GM18858 (cell line): ENCODE measurements at regions not wholly inside any gene's neighbourhood (a gene's known extent, or its start where the extent isn't known, plus 50 kb on each side); places are given as distances from the start of the nearest gene placed in this dataset.
"Not testable (repeated sequence)": the region's sequence is repeated elsewhere in the genome, so short reads cannot be mapped to it uniquely, and the experiment has no call there.

ENCODE experiments used
- ATAC-seq: cut with Tn5 transposase; IDR thresholded peaks from one replicate; pipeline ENCODE4 v1.9.1; 2021; ENCODE audit not compliant: unreplicated experiment

DNA sequence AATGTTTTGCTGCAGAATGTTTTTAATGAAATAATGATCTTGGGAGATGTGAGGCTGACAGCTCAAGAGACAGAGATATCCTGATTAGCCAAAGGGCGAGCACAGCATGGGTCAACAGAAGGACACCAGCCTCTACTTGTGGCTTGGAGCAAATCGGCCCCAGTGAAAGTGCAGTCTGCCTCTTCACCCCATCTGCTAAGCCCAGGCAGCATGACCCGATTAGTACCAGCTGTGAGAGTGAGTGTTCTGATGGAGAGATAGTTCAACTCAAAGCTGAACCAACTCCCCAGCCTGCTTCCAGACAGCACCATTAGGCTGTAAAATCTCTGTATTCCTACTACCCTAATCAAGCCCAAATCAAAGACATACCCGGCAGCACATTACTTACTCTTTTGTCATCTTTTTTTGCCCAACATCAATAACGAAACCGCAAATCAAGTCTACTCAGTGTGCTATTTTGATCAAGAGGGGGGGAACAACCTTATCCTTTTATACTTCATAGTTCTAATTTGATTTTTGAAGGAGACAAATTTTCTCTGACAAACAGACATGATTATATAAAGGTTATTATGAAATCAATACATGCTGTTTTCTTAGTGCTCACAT lies 514.1 kb upstream of the NRSN1 start:
- no peak for ATAC-seq

DNA sequence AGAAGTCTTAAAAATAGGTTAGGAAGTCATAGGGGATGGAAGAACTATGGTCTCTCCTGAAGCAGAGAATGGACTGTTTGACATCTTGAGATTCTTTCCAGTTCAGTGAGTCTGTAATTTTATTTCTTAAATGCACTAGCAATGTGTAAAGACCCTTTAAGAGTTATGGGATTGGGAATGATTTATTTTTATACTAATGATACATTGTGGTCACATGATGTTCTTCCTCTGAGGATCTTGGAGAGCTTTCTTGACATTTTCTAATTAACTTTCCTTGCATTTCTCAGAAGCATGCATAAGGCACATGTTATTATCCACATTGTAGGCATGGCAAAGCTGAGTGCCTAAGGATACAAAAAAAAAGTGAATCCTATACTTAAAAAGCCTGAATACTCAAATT lies 507.6 kb upstream of the NRSN1 start:
- ATAC-seq: no peak

DNA sequence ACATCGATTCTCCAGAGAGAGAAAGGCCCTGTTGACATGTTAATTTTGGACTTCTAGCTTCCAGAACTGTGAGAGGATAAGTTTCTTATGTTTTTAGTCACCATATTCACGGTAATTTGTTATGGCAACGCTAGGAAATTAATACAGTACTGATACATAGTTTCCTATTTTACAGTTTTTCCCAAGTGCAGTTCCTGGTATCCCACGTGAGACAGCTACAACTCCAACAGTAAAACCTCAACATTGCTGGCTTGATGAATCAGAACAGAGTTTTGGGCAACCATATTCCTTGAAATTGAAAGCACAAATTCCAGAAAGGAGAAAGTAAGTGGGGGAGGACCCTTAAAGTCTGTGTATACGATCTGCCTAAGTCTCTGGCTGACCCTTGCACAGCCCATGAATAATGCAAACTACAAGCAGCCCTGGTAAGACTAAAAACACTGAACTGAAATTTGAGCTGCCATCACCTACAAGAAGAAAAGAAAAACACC lies 505.1 kb upstream of the NRSN1 start:
- ATAC-seq: no peak

DNA sequence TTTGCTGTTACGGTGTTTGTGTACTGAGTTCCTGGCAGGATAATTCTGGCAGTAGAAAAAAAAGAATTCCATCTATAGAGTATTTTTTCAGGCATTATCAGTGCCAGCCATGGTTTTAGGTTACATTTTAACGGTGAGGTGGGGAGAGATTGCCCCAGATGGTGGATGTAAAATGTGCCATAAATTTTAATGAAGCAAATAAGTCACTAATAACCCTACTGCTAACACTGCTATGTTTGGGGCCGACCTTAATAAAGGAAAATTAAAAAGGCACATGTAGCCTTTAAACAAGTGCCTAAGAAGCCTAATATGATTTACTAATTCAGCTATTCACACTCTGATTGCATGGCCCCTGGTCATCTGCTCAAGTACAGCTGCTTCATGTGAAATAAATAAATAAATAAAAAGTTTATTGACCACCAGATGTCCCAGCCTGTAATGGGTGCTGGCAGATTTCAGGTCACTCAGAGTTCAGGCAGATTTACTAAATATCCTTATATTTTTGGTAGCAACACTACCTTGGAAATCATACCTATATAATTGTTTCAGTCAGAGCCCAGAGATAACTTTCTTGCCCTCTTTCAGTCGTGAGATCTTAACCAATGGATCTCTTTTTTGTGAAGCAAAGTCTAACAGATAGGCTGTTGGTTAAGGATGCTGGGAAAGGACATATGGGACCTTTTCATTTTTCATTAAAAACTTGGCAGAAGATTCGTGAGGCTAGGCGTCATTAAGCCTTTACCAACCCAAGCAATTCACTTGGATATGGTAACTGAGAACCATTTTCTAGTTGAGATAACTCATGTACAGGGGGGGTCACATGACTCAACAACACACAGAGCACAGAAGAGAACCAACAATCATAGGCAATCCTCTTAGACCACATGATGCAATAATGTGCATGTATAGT lies 495.0 kb upstream of the NRSN1 start:
- no peak for ATAC-seq

DNA sequence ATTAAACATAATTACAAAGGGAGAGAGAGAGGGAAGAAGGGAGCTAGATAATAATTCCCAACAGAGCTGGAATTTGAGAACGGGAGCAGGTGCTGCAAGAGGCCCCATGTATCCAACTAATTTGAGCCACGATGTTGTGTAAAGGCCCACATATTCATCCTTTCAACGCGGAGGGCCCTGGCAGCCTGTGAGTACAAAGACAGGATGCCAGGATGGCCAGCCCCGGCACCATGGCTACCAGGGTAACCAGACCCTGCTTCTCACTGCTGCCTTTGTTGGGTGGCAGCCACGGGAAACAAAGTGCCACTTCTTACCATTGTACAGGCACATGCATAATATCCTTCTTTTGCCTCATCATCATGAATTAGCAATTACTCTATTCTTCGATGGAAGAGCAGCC lies 492.0 kb upstream of the NRSN1 start:
- ATAC-seq: no peak

DNA sequence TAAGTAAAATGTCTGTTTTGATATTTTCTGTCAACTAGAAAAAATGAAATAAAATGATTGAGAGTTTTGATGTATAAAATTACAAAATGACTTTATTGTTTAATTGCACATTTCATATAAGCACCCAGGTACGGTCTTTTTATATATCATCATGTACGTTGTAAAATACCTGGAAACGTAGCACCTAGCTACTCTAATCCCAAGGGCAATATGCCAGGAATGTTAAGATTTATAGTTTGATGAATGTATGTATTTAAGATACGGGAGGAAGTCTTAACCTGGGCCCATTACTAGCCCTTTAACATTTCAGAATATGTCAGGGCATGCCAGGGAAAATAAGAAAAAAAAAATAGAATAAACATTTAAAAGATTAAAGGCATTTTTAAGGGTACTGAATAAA lies 490.9 kb upstream of the NRSN1 start:
- ATAC-seq: no peak

DNA sequence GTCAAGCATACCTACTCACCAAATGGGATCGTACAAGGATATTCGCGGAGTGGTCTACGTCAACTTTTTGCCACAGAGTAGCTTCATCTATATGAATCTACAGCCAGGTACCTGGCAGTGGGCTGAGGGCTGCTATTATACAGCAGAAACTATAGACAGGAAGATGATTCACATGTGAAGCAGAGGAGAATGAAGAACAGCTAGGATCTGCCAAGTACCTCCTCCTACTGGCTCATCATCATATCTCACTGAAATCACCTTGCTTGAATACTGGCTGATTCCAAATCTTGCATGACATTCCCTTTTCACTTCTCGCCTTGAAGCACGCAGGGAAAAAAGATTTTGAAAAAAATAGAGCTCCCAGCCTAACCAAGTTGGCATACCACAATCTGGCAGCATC lies 488.7 kb upstream of the NRSN1 start:
- ATAC-seq: no peak

DNA sequence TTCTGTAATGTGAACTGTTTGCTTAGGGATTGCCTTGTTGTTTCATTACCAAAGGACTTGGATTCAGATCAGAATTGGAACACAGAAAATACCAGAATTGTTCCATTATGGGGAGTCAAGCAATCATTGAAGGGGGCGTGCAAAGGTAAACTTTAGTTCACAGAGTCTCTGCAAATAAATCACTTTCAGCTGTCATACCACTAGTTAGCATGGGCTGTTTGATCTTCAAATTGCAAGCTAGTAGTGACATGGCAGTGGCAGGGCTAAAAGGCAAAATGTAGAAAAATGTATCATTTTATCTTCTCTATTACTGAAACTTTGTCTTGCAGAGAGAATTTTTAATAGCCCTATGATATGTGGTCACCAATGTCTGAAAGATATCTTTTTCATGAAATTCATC lies 483.2 kb upstream of the NRSN1 start:
- ATAC-seq: no peak

DNA sequence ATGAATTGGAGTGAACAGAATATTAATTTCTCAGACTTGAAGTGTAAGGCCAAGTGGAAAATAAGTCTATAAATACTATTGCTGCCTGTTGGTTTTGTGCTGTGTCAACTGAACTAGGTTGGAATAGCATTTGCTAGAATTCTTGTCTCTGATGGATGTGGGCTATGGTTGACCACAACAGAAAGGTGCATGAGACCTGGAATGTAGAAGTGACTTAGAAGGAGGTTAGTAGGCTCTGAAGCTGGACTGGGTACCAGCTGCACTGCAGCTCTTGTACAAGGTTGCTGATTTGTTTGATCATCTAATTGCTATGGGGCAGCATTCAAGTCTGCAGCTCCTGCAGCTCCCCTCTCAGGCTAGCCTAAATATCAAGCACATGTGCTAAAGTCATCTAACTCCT lies 479.0 kb upstream of the NRSN1 start:
- no peak for ATAC-seq

DNA sequence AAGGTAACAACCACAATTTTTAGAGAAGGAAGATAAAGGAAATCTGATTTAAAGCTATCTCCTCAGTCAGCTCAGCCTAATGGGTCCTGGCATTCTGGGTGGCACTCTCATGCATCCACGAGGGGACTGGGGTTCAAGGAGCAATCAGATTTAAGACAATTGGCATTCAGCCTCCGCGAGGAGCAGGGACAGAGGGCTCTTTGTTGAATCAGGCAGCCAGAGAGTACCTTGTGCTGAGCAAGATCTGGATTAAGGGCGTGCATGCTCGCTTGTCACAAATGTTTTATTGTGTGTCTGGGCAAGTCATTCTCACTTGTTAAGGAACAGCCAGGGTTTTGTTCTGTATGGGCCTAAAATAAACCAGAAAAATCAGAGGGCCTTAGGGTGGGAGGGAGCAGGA lies 475.3 kb upstream of the NRSN1 start:
- ATAC-seq: no peak

DNA sequence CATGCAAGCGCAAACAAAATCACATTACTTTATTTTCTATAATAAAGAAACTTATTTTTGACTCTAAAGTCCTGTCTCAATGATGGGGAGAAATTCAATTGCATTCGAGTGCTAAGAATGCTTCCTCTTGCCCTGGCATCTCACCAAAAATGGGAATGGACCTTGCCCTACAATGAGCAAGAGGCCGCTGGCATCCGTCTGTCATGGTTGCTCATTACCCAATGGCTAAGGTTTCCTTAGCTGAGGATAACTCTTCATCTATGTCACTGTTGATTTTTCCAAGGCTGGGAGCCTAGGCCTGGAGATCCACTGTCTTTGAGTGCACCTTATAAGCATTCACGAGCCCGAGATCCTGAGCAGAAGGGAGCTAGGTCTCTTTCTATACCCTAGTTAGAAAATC lies 471.3 kb upstream of the NRSN1 start:
- no peak for ATAC-seq

DNA sequence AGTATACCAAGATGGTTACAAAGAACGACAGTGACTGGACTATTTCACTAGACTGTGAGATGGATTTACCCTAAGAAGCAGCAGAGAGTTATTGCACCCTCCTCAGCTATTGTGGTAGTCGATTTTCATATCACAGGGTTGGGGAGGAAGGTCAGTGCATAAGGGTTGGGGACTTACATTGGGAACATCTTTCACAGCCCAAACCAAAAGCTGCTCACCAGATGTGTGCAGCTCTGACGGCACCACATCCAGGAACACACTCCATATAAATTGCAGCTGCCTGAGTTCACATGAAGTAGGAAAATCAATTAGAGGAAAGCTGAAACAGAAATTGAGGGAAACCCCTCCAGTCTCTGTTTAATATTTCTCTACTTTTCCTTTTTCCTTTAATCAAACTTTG lies 470.5 kb upstream of the NRSN1 start:
- ATAC-seq: no peak

DNA sequence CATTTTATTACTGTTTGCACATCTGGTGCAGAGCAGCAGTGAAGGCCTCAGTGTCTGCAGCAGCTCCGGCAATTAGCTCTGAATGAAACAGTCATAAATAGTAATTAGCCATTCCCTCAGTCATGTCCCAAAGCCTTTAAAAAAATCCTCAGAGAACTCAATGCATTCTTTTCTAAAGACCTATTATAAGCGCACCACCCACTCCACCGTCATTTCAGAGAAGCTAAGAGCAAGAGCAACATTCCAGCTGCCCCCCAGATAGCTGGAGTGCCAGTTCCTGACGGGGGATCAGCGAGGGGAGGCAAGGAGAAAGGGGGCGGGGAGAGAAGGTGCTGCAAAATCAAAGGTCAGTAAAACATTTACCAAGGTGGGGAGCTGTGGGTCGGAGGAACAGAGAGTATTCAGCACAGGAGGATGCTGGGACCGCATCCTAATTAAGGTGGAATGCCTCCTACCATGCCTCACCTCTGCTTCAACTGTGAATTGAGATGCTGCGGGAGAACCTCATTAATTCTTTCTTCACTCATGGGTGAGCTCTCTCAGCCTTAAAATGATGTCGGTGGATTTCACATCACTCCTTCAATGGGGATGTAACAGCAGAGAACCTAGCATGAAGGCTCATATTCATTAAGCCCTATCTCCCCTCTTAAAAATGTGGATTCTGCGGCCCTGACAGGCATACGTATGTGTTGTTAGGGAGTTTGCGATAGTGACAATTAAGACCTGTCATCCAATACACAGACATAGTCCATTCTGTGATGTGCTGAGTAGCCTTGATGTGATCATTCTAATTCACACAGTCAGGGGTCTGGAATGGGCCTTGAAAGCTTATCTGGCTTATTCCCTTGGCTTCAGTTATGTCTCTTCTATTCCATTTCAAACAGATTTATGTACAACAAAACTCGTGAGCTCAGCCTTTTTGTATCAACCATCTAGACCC lies 469.5 kb upstream of the NRSN1 start:
- no peak for ATAC-seq

DNA sequence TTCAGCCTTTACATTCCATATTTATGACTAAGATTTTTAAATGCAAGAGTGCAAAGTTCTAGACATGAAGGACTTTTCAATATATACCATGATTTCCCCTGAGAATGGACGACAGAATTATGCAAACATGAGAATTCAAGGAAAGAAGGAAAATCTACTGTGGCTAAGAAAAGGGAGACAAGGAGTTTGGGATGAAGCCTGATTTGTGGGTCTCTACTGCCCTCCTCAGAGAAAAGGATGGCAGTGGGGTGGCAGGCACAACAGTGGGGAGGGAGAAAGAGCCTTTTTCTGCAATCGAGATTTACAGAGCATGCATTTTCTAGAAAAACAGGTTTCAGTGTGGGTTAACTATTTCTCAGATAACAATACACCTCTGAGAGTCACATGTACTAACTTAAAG lies 466.9 kb upstream of the NRSN1 start:
- no peak for ATAC-seq

DNA sequence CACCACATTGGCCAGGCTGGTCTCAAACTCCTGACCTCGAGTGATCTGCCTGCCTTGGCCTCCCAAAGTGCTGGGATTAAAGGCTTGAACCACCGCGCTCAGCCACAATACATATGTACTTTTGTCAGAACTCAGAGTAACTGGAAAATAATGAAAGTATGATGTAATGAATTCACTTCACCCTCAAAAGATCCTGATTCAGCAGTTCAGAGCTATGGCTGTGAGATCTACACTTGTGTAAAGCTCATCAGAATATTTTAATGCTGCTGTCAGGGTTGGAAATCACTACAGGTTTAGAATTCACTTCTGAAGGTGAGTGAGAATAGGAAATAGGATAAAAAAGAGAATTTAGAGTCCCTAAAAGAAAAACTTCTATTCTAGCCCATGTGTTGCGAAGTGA lies 464.5 kb upstream of the NRSN1 start:
- no peak for ATAC-seq

DNA sequence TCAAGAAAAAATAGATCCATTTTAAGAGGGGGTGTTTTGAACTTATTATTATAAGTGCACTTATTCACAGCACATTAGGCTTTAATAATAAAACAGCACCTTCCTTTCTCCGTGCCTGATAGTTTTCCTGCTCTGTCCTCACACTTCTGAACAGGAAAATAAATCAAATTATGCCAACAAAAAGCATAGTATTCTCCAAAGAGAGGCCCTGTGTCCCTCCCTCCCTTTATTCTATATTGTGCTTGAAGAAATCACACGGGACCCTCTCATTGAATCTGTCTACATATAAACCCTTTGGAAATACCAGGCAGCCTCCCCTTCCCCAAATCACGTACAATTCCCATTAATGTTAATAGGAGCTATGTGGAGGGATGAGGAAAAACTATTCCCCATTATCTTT lies 462.9 kb upstream of the NRSN1 start:
- ATAC-seq: no peak

DNA sequence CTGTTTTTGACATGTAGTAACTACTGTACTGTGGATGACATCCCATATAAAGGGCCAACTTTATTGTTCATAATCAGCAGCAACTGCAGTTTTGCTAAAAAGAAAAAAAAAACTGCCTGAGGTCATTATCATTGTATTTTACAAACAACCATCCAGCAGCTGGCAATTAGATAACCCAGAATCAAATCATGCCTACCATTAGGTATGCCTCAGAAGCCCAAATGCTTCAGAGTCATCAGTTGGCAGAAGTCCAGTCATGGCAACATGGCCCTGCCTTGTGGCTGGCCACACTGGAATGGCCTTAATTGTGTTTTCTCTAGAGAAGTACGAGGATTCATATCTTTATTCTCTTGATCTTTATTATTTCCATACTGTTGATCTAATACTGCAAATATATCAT lies 462.4 kb upstream of the NRSN1 start:
- no peak for ATAC-seq

DNA sequence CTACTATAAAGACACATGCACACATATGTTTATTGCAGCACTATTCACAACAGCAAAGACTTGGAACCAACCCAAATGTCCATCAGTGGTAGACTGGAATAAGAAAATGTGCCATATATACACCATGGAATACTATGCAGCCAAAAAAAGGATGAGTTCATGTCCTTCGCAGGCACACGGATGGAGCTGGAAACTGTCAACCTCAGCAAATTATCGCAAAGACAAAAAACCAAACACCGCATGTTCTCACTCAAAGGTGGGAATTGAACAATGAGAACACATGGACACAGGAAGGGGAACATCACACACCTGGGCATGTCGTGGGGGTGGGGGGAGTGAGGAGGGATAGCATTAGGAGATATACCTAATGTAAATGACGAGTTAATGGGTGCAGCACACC lies 460.1 kb upstream of the NRSN1 start:
- ATAC-seq: not testable (repeated sequence)

DNA sequence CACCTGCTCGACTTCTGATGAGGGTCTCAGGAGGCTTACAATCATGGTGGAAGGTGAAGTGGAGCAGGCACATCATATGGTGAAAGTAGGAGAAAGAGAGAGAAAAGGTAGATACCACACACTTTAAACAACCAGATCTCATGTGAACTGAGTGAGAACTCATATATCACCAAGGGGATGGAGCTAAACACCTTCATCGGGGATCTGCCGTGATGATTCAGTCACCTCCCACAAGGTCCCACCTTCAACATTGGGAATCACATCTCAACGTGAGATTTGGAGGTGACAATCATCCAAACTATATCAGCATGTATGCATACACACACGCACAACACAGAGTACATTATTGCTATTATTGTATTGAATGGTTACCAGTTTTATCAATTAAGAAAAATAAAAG lies 453.3 kb upstream of the NRSN1 start:
- no peak for ATAC-seq

DNA sequence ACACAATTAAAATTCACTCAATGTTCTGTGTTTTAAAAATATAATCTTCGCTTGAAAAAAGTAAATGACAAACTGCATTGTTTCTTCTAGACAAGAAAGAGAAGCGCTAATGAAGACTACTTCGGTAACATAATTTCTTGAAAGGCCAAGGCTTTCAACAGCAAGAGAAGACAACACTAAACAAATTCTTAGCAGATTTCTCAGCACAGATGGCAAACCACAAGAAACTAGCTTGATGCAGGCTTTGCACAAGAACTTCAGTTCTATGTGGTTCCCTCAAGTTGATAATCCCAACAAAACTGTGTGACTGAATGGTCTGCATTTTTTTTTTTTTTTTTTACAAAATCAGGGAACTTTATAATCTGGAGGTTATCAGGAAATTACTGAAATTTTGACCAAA lies 447.4 kb upstream of the NRSN1 start:
- no peak for ATAC-seq

DNA sequence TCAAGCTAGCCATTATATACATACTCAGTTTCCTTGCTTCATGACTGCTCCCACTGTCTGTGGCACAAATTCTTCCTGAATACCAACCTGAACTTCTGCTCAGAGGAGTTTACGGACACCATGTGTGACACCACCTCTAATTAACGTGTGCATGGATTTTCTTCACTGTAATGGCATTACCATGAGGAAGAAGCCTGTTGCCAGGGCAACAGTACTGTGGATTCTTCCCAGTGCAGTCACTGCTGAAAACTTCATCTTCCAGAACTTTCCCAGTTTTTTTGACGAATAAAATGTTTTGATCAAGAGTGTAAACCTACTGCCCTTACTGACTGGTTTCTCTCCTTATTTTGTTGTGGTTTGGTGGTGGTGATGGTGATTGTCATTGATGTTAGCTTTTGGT lies 444.3 kb upstream of the NRSN1 start:
- no peak for ATAC-seq

DNA sequence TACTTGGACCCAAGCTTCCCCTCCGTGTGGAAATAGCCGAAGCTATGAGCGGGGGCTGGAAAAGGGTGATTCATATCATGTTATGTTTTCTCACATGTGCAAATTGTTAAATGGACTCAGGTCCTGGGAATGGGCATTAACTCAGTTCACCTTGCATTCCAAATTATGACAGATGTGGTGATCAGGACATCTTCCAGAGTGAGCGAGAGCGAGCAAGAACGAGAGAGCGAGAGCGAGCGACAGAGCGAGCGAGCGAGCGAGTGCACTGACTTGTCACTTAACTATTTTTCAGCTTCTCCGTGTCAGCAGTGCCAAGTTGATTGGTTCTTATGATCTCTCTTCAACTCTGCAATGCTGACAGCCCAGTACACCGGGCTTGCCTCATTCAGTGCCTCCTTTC lies 437.4 kb upstream of the NRSN1 start:
- no peak for ATAC-seq
